ENCODE measurements at regions not wholly inside any gene's neighbourhood (a gene's known extent, or its start where the extent isn't known, plus 50 kb on each side); places are given as distances from the start of the nearest gene placed in this dataset.

GRCh38 chr16:7976563-7976962, 613.7 kb downstream of the TMEM114 start:
- Histone ChIP-seq H3K4me3 (ENCODE audit: low read length) (no peak overlapping the region), H3K27ac (ENCODE audit: low read length) (no peak overlapping the region), H3K9me3 (ENCODE audit: control insufficient read depth, insufficient read depth, low read length) (peaks cover 2% of the 10 kb centered on the region), H3K4me1 (ENCODE audit: control insufficient read depth, insufficient read depth, low read length) (no peaks in the 10 kb centered on the region), H3K27me3 (ENCODE audit: control insufficient read depth, insufficient read depth, low read length) (no peaks in the 10 kb centered on the region), H3K36me3 (ENCODE audit: control insufficient read depth, insufficient read depth, low read length) (no peaks in the 10 kb centered on the region)
- intact Hi-C loops (cut with micrococcal nuclease) = no loop called here
- ATAC-seq (no peak), DNase-seq (no peak)
- Mint-ChIP-seq H3K36me3 (no peaks in the 10 kb centered on the region), H3K27ac (no peak overlapping the region), H3K27me3 (ENCODE audit: low read depth in 2 of 2) (no peaks in the 10 kb centered on the region), H3K4me3 (no peak overlapping the region), H3K4me1 (no peaks in the 10 kb centered on the region), H3K9me3 (peaks cover 2 to 4% of the 10 kb centered on the region in 2 donors)
- no peak for TF ChIP-seq CTCF (IDR thresholded peaks at IDR 0.05)

DNA sequence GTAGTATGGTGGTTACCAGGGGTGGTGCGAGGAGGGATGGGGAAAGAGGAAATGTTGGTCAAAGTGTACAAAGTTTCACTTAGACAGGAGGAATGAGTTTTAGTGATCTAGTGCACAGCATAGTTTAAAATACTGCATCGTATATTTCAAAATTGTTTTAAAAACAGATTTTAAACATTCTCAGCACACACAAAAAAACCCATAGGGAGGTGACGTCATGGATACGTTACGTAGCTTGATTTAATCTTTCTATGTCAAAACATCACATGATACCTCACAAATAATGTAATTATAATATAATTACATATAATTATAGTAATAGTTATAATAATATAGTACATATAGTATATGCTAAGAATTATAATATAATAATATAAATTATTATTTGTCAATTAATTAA, 614.2 kb downstream of the TMEM114 start:
- H3K4me3 ChIP-seq (ENCODE audit: low read length) = no peak overlapping the region
- Mint-ChIP-seq H3K4me1 (no peaks in the 10 kb centered on the region), H3K27me3 (ENCODE audit: low read depth in 2 of 2) (no peaks in the 10 kb centered on the region), H3K27ac (no peak overlapping the region), H3K4me3 (no peak overlapping the region), H3K9me3 (peaks cover 2 to 4% of the 10 kb centered on the region in 2 donors), H3K36me3 (no peaks in the 10 kb centered on the region)
- peaks cover 2% of the 10 kb centered on the region for H3K9me3 ChIP-seq (ENCODE audit: control insufficient read depth, insufficient read depth, low read length)
- no peak overlapping the region for H3K27ac ChIP-seq (ENCODE audit: low read length)
- DNase-seq (no peak), ATAC-seq (no peak)
- no peaks in the 10 kb centered on the region for H3K4me1 ChIP-seq (ENCODE audit: control insufficient read depth, insufficient read depth, low read length)
- no peaks in the 10 kb centered on the region for H3K27me3 ChIP-seq (ENCODE audit: control insufficient read depth, insufficient read depth, low read length)
- intact Hi-C loops (cut with micrococcal nuclease) = no loop called here
- no peaks in the 10 kb centered on the region for H3K36me3 ChIP-seq (ENCODE audit: control insufficient read depth, insufficient read depth, low read length)
- TF ChIP-seq CTCF (IDR thresholded peaks at IDR 0.05) = no peak
- WGBS (ENCODE audit: insufficient coverage) = 91% methylated on average over 2 of the region's 5 CpGs

- 80% methylated on average over 4 of the region's 4 CpGs for WGBS (ENCODE audit: insufficient coverage)
- H3K27ac Mint-ChIP-seq = no peak overlapping the region
- no peaks in the 10 kb centered on the region for H3K9me3 ChIP-seq (ENCODE audit: control insufficient read depth, insufficient read depth, low read length)
- H3K4me1 ChIP-seq (ENCODE audit: control insufficient read depth, insufficient read depth, low read length) = no peaks in the 10 kb centered on the region
- ATAC-seq (no peak), DNase-seq (no peak)
- no peaks in the 10 kb centered on the region for H3K4me1 Mint-ChIP-seq
- no peaks in the 10 kb centered on the region for H3K27me3 Mint-ChIP-seq (ENCODE audit: low read depth in 2 of 2)
- no peaks in the 10 kb centered on the region for H3K36me3 Mint-ChIP-seq
- no peak overlapping the region for H3K27ac ChIP-seq (ENCODE audit: low read length)
- H3K27me3 ChIP-seq (ENCODE audit: control insufficient read depth, insufficient read depth, low read length) = no peaks in the 10 kb centered on the region
- no peak for TF ChIP-seq CTCF (IDR thresholded peaks at IDR 0.05)
- H3K36me3 ChIP-seq (ENCODE audit: control insufficient read depth, insufficient read depth, low read length) = no peaks in the 10 kb centered on the region
- no peak overlapping the region for H3K4me3 Mint-ChIP-seq
- H3K9me3 Mint-ChIP-seq = peaks cover 2 to 7% of the 10 kb centered on the region in 2 donors
- intact Hi-C loops (cut with micrococcal nuclease) = no loop called here
- H3K4me3 ChIP-seq (ENCODE audit: low read length) = no peak overlapping the region
Observed at GRCh38 chr16:7967996-7968509, 622.3 kb downstream of the TMEM114 start.

DNA sequence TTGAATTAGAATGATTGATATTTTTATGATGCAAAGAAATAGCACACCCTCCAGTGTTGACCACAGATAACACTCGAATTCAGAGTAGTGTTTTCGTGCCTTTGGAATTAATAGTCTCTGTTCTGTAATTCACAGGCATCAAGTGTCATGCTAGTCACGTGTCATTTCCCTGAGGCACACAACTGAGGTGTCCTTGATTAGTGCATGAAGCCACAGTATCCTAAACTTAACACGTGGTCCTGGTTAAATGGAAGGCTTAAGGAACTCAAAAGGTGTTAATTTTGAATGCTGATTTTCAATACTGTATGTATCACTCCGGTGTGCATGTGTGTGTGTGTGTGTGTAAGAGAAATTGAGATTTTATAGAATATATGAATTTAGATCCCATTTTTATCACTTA, 625.6 kb downstream of the TMEM114 start:
- no peaks in the 10 kb centered on the region for H3K36me3 Mint-ChIP-seq
- Histone ChIP-seq H3K4me3 (ENCODE audit: low read length) (no peak overlapping the region), H3K27ac (ENCODE audit: low read length) (no peak overlapping the region), H3K36me3 (ENCODE audit: control insufficient read depth, insufficient read depth, low read length) (no peaks in the 10 kb centered on the region), H3K27me3 (ENCODE audit: control insufficient read depth, insufficient read depth, low read length) (no peaks in the 10 kb centered on the region), H3K4me1 (ENCODE audit: control insufficient read depth, insufficient read depth, low read length) (no peaks in the 10 kb centered on the region), H3K9me3 (ENCODE audit: control insufficient read depth, insufficient read depth, low read length) (no peaks in the 10 kb centered on the region)
- H3K27me3 Mint-ChIP-seq (ENCODE audit: low read depth in 2 of 2) = no peaks in the 10 kb centered on the region
- H3K4me1 Mint-ChIP-seq = no peaks in the 10 kb centered on the region
- DNase-seq (no peak), ATAC-seq (no peak)
- no peak overlapping the region for H3K4me3 Mint-ChIP-seq
- WGBS (ENCODE audit: insufficient coverage) = 60% methylated on average over 4 of the region's 5 CpGs
- H3K27ac Mint-ChIP-seq = no peak overlapping the region
- intact Hi-C loops (cut with micrococcal nuclease) = no loop called here
- TF ChIP-seq CTCF (IDR thresholded peaks at IDR 0.05) = no peak
- peaks cover 0 to 3% of the 10 kb centered on the region in 2 donors for H3K9me3 Mint-ChIP-seq

Measured in natural killer cell (primary cell).